ENCODE measurements at regions not wholly inside any gene's neighbourhood (a gene's known extent, or its start where the extent isn't known, plus 50 kb on each side); places are given as distances from the start of the nearest gene placed in this dataset.

GRCh38 chr6:144928847-144929246 lies 643.7 kb downstream of the UTRN start:
- H3K4me3 ChIP-seq (ENCODE audit: low read depth, low read length), result no peak overlapping the region
- no peak for DNase-seq (ENCODE audit: low read depth, low spot score)
- H3K27ac ChIP-seq (ENCODE audit: low read depth, low read length), result no peak overlapping the region
- H3K9me3 ChIP-seq (ENCODE audit: control insufficient read depth, insufficient read depth, low read length), result no peaks in the 10 kb centered on the region
- ChIA-PET POLR2A (no interaction called here), CTCF (interaction anchor here (1.3 to 3.1 kb wide), 2 partner anchors 344 to 705 kb away, joined by 3 to 22 read pairs; no protein-coding TSS in a partner anchor)
- no peak for TF ChIP-seq CTCF (IDR thresholded peaks at IDR 0.05; ENCODE audit: low read depth, low read length)
- H3K27me3 ChIP-seq (ENCODE audit: control insufficient read depth, insufficient read depth, low read length), result no peaks in the 10 kb centered on the region

GRCh38 chr6:144929262-144929661 lies 644.1 kb downstream of the UTRN start:
- no peak for TF ChIP-seq CTCF (IDR thresholded peaks at IDR 0.05; ENCODE audit: low read depth, low read length)
- CTCF ChIA-PET, result interaction anchor here (1.3 to 3.1 kb wide), 2 partner anchors 344 to 704 kb away, joined by 3 to 22 read pairs; no protein-coding TSS in a partner anchor

GRCh38 chr6:144931172-144932035 lies 646.3 kb downstream of the UTRN start:
- Histone ChIP-seq H3K9me3 (ENCODE audit: control insufficient read depth, insufficient read depth, low read length) (no peaks in the 10 kb centered on the region), H3K27ac (ENCODE audit: low read depth, low read length) (no peak overlapping the region), H3K4me3 (ENCODE audit: low read depth, low read length) (no peak overlapping the region), H3K27me3 (ENCODE audit: control insufficient read depth, insufficient read depth, low read length) (no peaks in the 10 kb centered on the region)
- no peak for DNase-seq (ENCODE audit: low read depth, low spot score)
- ChIA-PET POLR2A (no interaction called here), CTCF (interaction anchor here (0.9 to 3.3 kb wide), 8 partner anchors 9 to 347 kb away, joined by 3 to 47 read pairs (median 4); no protein-coding TSS in a partner anchor)
- TF ChIP-seq CTCF (IDR thresholded peaks at IDR 0.05; ENCODE audit: low read depth, low read length), result peak; percentile 80

More at GRCh38 chr6:144929262-144929661, 644.1 kb downstream of the UTRN start:
- no peak overlapping the region for H3K27ac ChIP-seq (ENCODE audit: low read depth, low read length)
- no peak for DNase-seq (ENCODE audit: low read depth, low spot score)
- H3K27me3 ChIP-seq (ENCODE audit: control insufficient read depth, insufficient read depth, low read length), result no peaks in the 10 kb centered on the region
- no peaks in the 10 kb centered on the region for H3K9me3 ChIP-seq (ENCODE audit: control insufficient read depth, insufficient read depth, low read length)
- POLR2A ChIA-PET, result no interaction called here
- no peak overlapping the region for H3K4me3 ChIP-seq (ENCODE audit: low read depth, low read length)

- ChIA-PET POLR2A (no interaction called here), CTCF (interaction anchor here (0.5 to 3.3 kb wide), 10 partner anchors 10 to 373 kb away, joined by 3 to 47 read pairs (median 4); no protein-coding TSS in a partner anchor)
- DNase-seq (ENCODE audit: low read depth, low spot score), result no peak
- H3K27ac ChIP-seq (ENCODE audit: low read depth, low read length), result no peak overlapping the region
- H3K27me3 ChIP-seq (ENCODE audit: control insufficient read depth, insufficient read depth, low read length), result no peaks in the 10 kb centered on the region
- H3K4me3 ChIP-seq (ENCODE audit: low read depth, low read length), result no peak overlapping the region
- no peaks in the 10 kb centered on the region for H3K9me3 ChIP-seq (ENCODE audit: control insufficient read depth, insufficient read depth, low read length)
- no peak for TF ChIP-seq CTCF (IDR thresholded peaks at IDR 0.05; ENCODE audit: low read depth, low read length)
Measured at GRCh38 chr6:144932621-144933020, 647.5 kb downstream of the UTRN start.

GRCh38 chr6:144935181-144935580 lies 650.0 kb downstream of the UTRN start:
- no peak for TF ChIP-seq CTCF (IDR thresholded peaks at IDR 0.05; ENCODE audit: low read depth, low read length)
- no peaks in the 10 kb centered on the region for H3K9me3 ChIP-seq (ENCODE audit: control insufficient read depth, insufficient read depth, low read length)
- CTCF ChIA-PET, result interaction anchor here (0.7 to 1.0 kb wide), 3 partner anchors 113 to 350 kb away, joined by 3 to 4 read pairs (median 3); no protein-coding TSS in a partner anchor
- POLR2A ChIA-PET, result no interaction called here
- H3K4me3 ChIP-seq (ENCODE audit: low read depth, low read length), result no peak overlapping the region
- no peak for DNase-seq (ENCODE audit: low read depth, low spot score)
- H3K27me3 ChIP-seq (ENCODE audit: control insufficient read depth, insufficient read depth, low read length), result no peaks in the 10 kb centered on the region
- H3K27ac ChIP-seq (ENCODE audit: low read depth, low read length), result no peak overlapping the region

Data from AG04450 (cell line).